Retinal pigment epithelial cell (primary cell): ENCODE measurements at regions not wholly inside any gene's neighbourhood (a gene's known extent, or its start where the extent isn't known, plus 50 kb on each side); places are given as distances from the start of the nearest gene placed in this dataset.

Experiments used
- DNase-seq: peaks from one replicate; pipeline ENCODE4 v3.0.0-alpha.2; 2010; ENCODE audit warnings: low read depth
- H3K4me3 ChIP-seq: 2 replicates; pipeline ENCODE4 v1.5.1; 2011; ENCODE audit warnings: mild to moderate bottlenecking, low read length, control low read depth, moderate library complexity
- TF ChIP-seq, protein P1 (sequence below): conservative IDR thresholded peaks from 2 replicates; pipeline ENCODE4 v1.5.1; 2011; ENCODE audit warnings: low read depth, low read length, control low read depth, inconsistent platforms

GRCh38 chr12:126369487-126370463 is 1304.5 kb downstream of the AACS start:
- peak; percentile 67 for DNase-seq
- no peak overlapping the region for H3K4me3 ChIP-seq
- TF ChIP-seq, protein P1, sequence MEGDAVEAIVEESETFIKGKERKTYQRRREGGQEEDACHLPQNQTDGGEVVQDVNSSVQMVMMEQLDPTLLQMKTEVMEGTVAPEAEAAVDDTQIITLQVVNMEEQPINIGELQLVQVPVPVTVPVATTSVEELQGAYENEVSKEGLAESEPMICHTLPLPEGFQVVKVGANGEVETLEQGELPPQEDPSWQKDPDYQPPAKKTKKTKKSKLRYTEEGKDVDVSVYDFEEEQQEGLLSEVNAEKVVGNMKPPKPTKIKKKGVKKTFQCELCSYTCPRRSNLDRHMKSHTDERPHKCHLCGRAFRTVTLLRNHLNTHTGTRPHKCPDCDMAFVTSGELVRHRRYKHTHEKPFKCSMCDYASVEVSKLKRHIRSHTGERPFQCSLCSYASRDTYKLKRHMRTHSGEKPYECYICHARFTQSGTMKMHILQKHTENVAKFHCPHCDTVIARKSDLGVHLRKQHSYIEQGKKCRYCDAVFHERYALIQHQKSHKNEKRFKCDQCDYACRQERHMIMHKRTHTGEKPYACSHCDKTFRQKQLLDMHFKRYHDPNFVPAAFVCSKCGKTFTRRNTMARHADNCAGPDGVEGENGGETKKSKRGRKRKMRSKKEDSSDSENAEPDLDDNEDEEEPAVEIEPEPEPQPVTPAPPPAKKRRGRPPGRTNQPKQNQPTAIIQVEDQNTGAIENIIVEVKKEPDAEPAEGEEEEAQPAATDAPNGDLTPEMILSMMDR = peak; percentile 49

DNA sequence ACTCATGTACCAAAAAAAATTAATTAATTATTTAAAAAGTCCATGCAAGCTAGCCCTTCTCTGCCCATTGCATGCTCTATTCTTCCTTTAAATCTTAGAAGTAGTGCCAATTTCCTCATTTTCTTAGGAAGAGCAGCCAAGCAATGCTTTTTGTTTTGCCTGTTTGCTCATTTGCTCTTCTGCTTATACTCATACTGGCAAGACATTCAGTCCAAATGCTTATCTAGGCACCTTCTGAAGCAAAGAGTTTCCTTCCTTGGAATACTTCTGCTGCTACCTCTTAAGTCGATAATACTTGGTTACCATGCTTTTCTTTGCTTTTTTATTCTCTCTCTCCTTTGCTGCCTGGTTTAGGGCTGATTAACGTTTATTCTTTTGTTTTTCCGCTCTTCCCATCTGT is 1318.3 kb downstream of the AACS start:
- TF ChIP-seq, protein P1 = no peak
- no peak overlapping the region for H3K4me3 ChIP-seq
- no peak for DNase-seq

- no peak for DNase-seq
- H3K4me3 ChIP-seq = no peak overlapping the region
- TF ChIP-seq, protein P1 = no peak
These were observed 1318.9 kb downstream of the AACS start for GRCh38 chr12:126384026-126384564.

DNA sequence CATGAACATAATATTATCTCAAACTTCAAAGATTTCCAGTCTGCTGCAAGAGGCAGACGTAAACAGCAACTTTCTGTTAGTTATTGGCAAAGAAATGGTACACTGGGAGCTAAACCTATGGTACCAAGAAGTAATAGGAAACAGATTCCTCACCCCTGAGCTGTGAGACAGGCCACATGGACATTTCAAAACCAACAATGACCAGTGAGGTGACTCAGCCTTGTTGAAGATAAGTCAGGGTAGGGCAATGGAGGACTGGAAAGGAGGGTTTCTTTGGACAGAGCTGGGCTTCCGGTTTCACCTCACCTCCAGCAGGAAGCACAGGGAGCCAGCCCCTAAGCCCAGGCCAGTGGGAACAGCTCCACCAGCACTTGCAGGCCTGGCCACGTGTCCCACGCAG is 1320.5 kb downstream of the AACS start:
- no peak overlapping the region for H3K4me3 ChIP-seq
- TF ChIP-seq, protein P1 = no peak
- no peak for DNase-seq

DNA sequence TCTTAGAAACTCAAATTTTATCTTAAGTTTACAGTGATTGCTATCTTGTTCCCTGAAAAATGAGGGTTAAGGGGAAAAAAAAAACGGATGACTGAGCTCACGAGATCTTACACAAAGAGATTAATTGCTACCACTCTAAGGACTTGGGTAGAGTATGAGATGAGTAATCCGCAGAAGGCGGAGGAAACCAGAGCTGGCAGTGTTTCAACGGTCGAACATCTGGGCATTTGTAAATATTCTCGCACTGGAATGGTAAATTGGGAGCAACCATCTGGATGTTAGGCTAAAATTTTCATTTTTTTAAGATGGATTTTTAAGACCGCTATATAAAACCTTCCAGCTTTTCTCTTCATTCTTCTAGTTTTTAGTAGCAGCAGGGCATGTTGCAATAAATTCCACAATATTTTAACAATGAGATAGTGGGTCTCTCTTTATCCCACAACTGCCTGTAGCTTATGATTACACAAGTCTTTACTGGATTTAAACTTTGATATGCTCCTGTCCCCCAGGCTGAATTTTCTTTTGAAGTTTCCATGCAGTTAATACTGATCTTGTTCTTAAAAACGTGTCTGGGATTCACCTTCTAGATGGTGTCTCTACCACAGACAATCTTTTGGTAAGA is 1324.1 kb downstream of the AACS start:
- no peak overlapping the region for H3K4me3 ChIP-seq
- TF ChIP-seq, protein P1 = no peak
- DNase-seq = no peak

DNA sequence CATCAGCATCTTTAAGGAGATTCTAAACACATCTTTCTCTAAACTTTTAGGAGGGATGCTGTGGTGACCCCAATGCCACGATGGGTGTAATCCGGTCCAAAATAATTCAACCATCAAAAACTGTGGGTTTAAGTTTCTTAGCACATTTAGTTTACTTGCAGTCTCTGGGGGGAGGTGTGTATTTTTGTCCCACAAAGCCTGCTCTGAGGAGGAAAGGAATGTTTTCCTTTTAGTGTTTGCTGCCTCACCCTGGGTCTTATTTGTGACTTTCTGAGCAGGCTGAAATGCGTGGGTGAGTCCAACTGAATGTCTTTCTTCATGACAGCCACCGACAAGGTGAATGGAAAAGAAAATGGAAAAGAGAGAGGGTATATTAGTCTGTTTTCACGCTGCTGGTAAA is 1324.7 kb downstream of the AACS start:
- H3K4me3 ChIP-seq = no peak overlapping the region
- TF ChIP-seq, protein P1 = no peak
- no peak for DNase-seq
